CD4-positive, CD25-positive, alpha-beta regulatory T cell (primary cell): ENCODE measurements at regions not wholly inside any gene's neighbourhood (a gene's known extent, or its start where the extent isn't known, plus 50 kb on each side); places are given as distances from the start of the nearest gene placed in this dataset.
A peak's percentile ranks its signal among the peaks of the same experiment; 100 is the strongest.

Source experiments
- ATAC-seq, 2 donors: fragments of 150-1000 bp; cut with Tn5 transposase; one replicate each; pipeline ENCODE4 v1.10.0; 2021; ENCODE audit warnings: low read depth in 2 of 2, moderate number of reproducible peaks in 2 of 2, moderate library complexity in 1 of 2
- DNase-seq, 3 donors: peaks; one replicate each; pipeline versions ENCODE4 v3.0.0 to v3.0.0-alpha.2; 2012 to 2022; ENCODE audit warnings: mixed read lengths in 1 of 3
- H3K27ac ChIP-seq: one replicate; pipeline ENCODE4 v1.7.0; 2013; ENCODE audit warnings: mild to moderate bottlenecking, low read length; ENCODE audit not compliant: insufficient read depth, poor library complexity, severe bottlenecking
- H3K27me3 ChIP-seq: one replicate; pipeline ENCODE4 v1.7.0; 2013; ENCODE audit warnings: low read length; ENCODE audit not compliant: control insufficient read depth, insufficient read depth
- H3K36me3 ChIP-seq: one replicate; pipeline ENCODE4 v1.7.0; 2013; ENCODE audit warnings: mild to moderate bottlenecking, low read length, moderate library complexity; ENCODE audit not compliant: control insufficient read depth, insufficient read depth
- H3K4me1 ChIP-seq: 2 replicates; pipeline ENCODE4 v1.7.0; 2013; ENCODE audit warnings: mild to moderate bottlenecking, low read length; ENCODE audit not compliant: insufficient read depth, control insufficient read depth, poor library complexity, severe bottlenecking
- H3K4me3 ChIP-seq: one replicate; pipeline ENCODE4 v1.7.0; 2013; ENCODE audit warnings: low read depth, mild to moderate bottlenecking, low read length, moderate library complexity
- H3K9me3 ChIP-seq, 2 experiments: 1 replicate in 1 of 2; 2 replicates in 1 of 2; pipeline ENCODE4 v1.7.0; 2013; ENCODE audit warnings: low read length in 2 of 2, mild to moderate bottlenecking in 1 of 2, moderate library complexity in 1 of 2; ENCODE audit not compliant: control insufficient read depth in 2 of 2
- H3K27ac Mint-ChIP-seq, 3 donors: one replicate each; pipeline ENCODE4 v1.8.0; 2020 to 2022; ENCODE audit warnings: mild to moderate bottlenecking in 3 of 3, mixed read lengths in 3 of 3, moderate library complexity in 2 of 3
- H3K27me3 Mint-ChIP-seq: one replicate; pipeline ENCODE4 v1.8.0; 2022; ENCODE audit warnings: mild to moderate bottlenecking, mixed read lengths
- H3K36me3 Mint-ChIP-seq: one replicate; pipeline ENCODE4 v1.8.0; 2020; ENCODE audit warnings: mixed read lengths
- H3K4me1 Mint-ChIP-seq, 4 donors: one replicate each; pipeline ENCODE4 v1.8.0; 2020 to 2022; ENCODE audit warnings: mixed read lengths in 4 of 4, mild to moderate bottlenecking in 1 of 4
- H3K4me3 Mint-ChIP-seq, 4 donors: one replicate each; pipeline ENCODE4 v1.8.0; 2020 to 2022; ENCODE audit warnings: mild to moderate bottlenecking in 4 of 4, mixed read lengths in 4 of 4, moderate library complexity in 3 of 4
- H3K9me3 Mint-ChIP-seq, 7 donors: one replicate each; pipeline ENCODE4 v1.8.0; 2020 to 2022; ENCODE audit warnings: mixed read lengths in 7 of 7, mild to moderate bottlenecking in 3 of 7, moderate library complexity in 2 of 7

GRCh38 chr5:68385936-68386335 lies 170.4 kb downstream of the PIK3R1 start:
- peaks cover 0 to 3% (median 0%) of the 10 kb centered on the region in 7 donors for H3K9me3 Mint-ChIP-seq
- H3K4me1 ChIP-seq = no peaks in the 10 kb centered on the region
- H3K27me3 Mint-ChIP-seq = peaks cover 29% of the 10 kb centered on the region
- no peak for ATAC-seq
- peaks cover 3 to 7% (median 4%) of the 10 kb centered on the region in 4 donors for H3K4me1 Mint-ChIP-seq
- no peak overlapping the region for H3K4me3 Mint-ChIP-seq
- H3K27ac ChIP-seq = no peak overlapping the region
- DNase-seq = no peak
- no peak overlapping the region for H3K4me3 ChIP-seq
- H3K9me3 ChIP-seq = no peaks in the 10 kb centered on the region
- H3K27ac Mint-ChIP-seq = no peak overlapping the region
- no peaks in the 10 kb centered on the region for H3K36me3 Mint-ChIP-seq
- no peaks in the 10 kb centered on the region for H3K27me3 ChIP-seq
- no peaks in the 10 kb centered on the region for H3K36me3 ChIP-seq

- ATAC-seq (no peak), DNase-seq (no peak)
- Histone ChIP-seq H3K27me3 (no peaks in the 10 kb centered on the region), H3K4me1 (no peaks in the 10 kb centered on the region), H3K27ac (no peak overlapping the region), H3K9me3 (no peaks in the 10 kb centered on the region), H3K4me3 (no peak overlapping the region), H3K36me3 (no peaks in the 10 kb centered on the region)
- Mint-ChIP-seq H3K36me3 (no peaks in the 10 kb centered on the region), H3K27me3 (peaks cover 25% of the 10 kb centered on the region), H3K4me1 (peaks cover 0 to 5% (median 2%) of the 10 kb centered on the region in 4 donors), H3K4me3 (no peak overlapping the region), H3K27ac (no peak overlapping the region), H3K9me3 (peaks cover 0 to 7% (median 0%) of the 10 kb centered on the region in 7 donors)
Measured at GRCh38 chr5:68387074-68387796, 171.7 kb downstream of the PIK3R1 start.

DNA sequence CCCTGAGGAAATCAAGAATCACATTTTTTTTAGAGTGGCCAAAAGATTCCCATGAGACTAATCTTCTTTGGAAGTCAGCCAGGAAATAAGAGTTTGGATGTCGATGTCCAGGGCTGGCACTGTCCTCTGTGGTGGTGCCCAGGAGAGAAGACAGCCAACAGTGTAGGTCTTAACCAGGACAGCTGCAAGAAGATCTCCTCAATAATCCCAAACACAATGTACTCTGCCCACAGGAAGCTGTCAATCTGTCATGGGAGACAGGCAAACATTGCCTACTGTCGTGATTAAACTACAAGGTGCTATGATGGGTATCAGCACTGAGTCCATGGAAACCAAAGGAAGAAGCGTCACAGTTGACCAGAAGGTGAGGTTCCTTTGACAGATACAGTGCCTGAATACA lies 174.1 kb downstream of the PIK3R1 start:
- DNase-seq = no peak
- ATAC-seq = no peak
- H3K4me3 Mint-ChIP-seq = no peak overlapping the region
- H3K27me3 Mint-ChIP-seq = peaks cover 23% of the 10 kb centered on the region
- no peaks in the 10 kb centered on the region for H3K4me1 ChIP-seq
- H3K36me3 Mint-ChIP-seq = no peaks in the 10 kb centered on the region
- H3K27ac ChIP-seq = no peak overlapping the region
- peaks cover 0 to 6% (median 2%) of the 10 kb centered on the region in 4 donors for H3K4me1 Mint-ChIP-seq
- H3K27me3 ChIP-seq = no peaks in the 10 kb centered on the region
- H3K36me3 ChIP-seq = no peaks in the 10 kb centered on the region
- H3K9me3 Mint-ChIP-seq = peaks cover 0 to 7% (median 0%) of the 10 kb centered on the region in 7 donors
- no peak overlapping the region for H3K4me3 ChIP-seq
- H3K27ac Mint-ChIP-seq = no peak overlapping the region
- no peaks in the 10 kb centered on the region for H3K9me3 ChIP-seq

GRCh38 chr5:68392617-68393016 lies 177.1 kb downstream of the PIK3R1 start:
- Histone ChIP-seq H3K27me3 (no peaks in the 10 kb centered on the region), H3K27ac (no peak overlapping the region), H3K9me3 (no peaks in the 10 kb centered on the region), H3K4me3 (no peak overlapping the region), H3K4me1 (no peaks in the 10 kb centered on the region), H3K36me3 (no peaks in the 10 kb centered on the region)
- DNase-seq (no peak), ATAC-seq (no peak)
- Mint-ChIP-seq H3K4me1 (peaks cover 0 to 6% (median 2%) of the 10 kb centered on the region in 4 donors), H3K4me3 (no peak overlapping the region), H3K36me3 (no peaks in the 10 kb centered on the region), H3K9me3 (peaks cover 0 to 7% (median 2%) of the 10 kb centered on the region in 7 donors), H3K27me3 (peaks cover 14% of the 10 kb centered on the region), H3K27ac (peak overlapping the region in 1 of 3 donors; percentile 38)

GRCh38 chr5:68395302-68395701 lies 179.7 kb downstream of the PIK3R1 start:
- Mint-ChIP-seq H3K4me3 (no peak overlapping the region), H3K36me3 (no peaks in the 10 kb centered on the region), H3K27me3 (no peaks in the 10 kb centered on the region), H3K9me3 (peaks cover 0 to 7% (median 3%) of the 10 kb centered on the region in 7 donors), H3K4me1 (peaks cover 0 to 6% (median 2%) of the 10 kb centered on the region in 4 donors), H3K27ac (no peak overlapping the region)
- no peak for ATAC-seq
- DNase-seq = no peak
- Histone ChIP-seq H3K4me3 (no peak overlapping the region), H3K4me1 (no peaks in the 10 kb centered on the region), H3K27me3 (no peaks in the 10 kb centered on the region), H3K36me3 (no peaks in the 10 kb centered on the region), H3K27ac (no peak overlapping the region), H3K9me3 (no peaks in the 10 kb centered on the region)

DNA sequence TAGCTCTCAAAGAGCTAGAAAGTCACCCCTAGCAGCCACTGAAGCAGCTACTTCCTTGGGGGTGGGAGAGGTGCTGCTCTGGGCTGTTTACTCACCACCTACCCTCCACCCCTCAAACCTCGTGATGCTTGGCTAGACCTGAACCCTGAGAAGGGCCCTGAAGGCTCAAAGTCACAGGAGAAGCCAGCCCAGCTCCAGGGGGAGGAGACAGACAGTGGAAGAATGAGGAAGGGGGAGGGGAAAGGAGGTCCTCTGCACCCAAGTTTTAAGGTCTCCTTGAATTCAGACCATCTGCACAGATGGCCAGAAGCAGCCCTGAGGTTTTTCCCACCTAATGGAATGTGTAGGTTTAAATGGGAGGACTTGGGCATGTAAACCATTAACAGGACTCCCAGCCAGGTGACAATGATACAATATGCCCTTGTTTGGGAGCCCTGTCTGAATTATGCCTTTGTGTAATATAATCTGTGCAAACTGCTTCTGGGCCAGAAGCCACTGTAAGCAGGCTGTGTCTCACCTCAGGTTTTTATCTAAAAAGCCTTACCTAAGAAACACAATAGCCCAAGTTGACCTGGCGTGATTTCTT lies 180.5 kb downstream of the PIK3R1 start:
- H3K4me3 Mint-ChIP-seq = no peak overlapping the region

DNA sequence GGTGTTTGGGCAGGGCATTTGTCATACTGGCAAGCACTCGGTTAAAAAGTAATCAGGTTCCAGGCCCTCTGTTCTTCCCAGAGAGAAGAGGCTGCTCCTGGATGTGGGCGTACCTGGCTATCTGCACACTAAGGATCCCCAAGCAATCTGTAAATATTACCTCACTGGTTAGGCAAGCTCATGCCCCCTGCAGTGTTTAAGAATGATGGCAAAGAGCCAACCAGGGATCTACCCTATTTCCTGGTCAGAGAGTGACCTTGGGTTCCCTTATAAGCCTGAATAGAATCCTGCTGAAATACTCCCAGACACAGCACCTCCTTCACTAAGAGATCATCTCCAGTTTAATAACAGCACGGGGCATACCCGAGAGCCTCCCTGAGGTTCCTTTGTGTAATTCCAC lies 181.2 kb downstream of the PIK3R1 start:
- Histone ChIP-seq H3K4me3 (no peak overlapping the region), H3K9me3 (no peaks in the 10 kb centered on the region), H3K27me3 (no peaks in the 10 kb centered on the region), H3K27ac (no peak overlapping the region), H3K36me3 (no peaks in the 10 kb centered on the region), H3K4me1 (no peaks in the 10 kb centered on the region)
- Mint-ChIP-seq H3K4me3 (no peak overlapping the region), H3K36me3 (no peaks in the 10 kb centered on the region), H3K4me1 (peaks cover 0 to 6% (median 2%) of the 10 kb centered on the region in 4 donors), H3K9me3 (peaks cover 0 to 7% (median 3%) of the 10 kb centered on the region in 7 donors), H3K27me3 (peaks cover 3% of the 10 kb centered on the region), H3K27ac (no peak overlapping the region)
- DNase-seq = no peak
- ATAC-seq = no peak

More for the DNA sequence above, 180.5 kb downstream of the PIK3R1 start:
- no peak for ATAC-seq
- Histone ChIP-seq H3K27ac (no peak overlapping the region), H3K4me3 (no peak overlapping the region), H3K4me1 (no peaks in the 10 kb centered on the region), H3K36me3 (no peaks in the 10 kb centered on the region), H3K9me3 (no peaks in the 10 kb centered on the region), H3K27me3 (no peaks in the 10 kb centered on the region)
- Mint-ChIP-seq H3K9me3 (peaks cover 0 to 7% (median 3%) of the 10 kb centered on the region in 7 donors), H3K27ac (no peak overlapping the region), H3K36me3 (no peaks in the 10 kb centered on the region), H3K4me1 (peaks cover 0 to 6% (median 2%) of the 10 kb centered on the region in 4 donors), H3K27me3 (no peaks in the 10 kb centered on the region)
- DNase-seq = no peak
